HEK293 (cell line): ENCODE measurements at regions not wholly inside any gene's neighbourhood (a gene's known extent, or its start where the extent isn't known, plus 50 kb on each side); places are given as distances from the start of the nearest gene placed in this dataset.

ENCODE experiments used
- CTCF ChIA-PET: fragments of 350-600 bp; formaldehyde crosslinking; extraction: SDS; loops from one replicate; lab custom pipeline; 2021; ENCODE audit warnings: antibody characterized with exemption; lab: Yijun Ruan, JAX
- POLR2A ChIA-PET: fragments of 300-600 bp; formaldehyde crosslinking; extraction: SDS; loops from one replicate; lab custom pipeline; 2020; ENCODE audit warnings: antibody characterized with exemption, inconsistent platforms; lab: Yijun Ruan, JAX
- H3K27ac ChIP-seq: fragments of 200-500 bp; sonication (Bioruptor generic); 2 replicates; pipeline ENCODE4 v1.5.1; 2014; ENCODE audit warnings: low read depth, low read length, control low read depth, inconsistent platforms; ENCODE audit errors: extremely low read depth
- H3K36me3 ChIP-seq, 2 experiments: fragments of 200-500 bp in 1 of 2; sonication (Bioruptor generic) in 1 of 2; 1 replicate in 1 of 2; 2 replicates in 1 of 2; pipeline ENCODE4 v1.5.1; 2014 to 2017; ENCODE audit warnings: inconsistent platforms in 2 of 2, low read length in 2 of 2; ENCODE audit not compliant: control insufficient read depth in 2 of 2, insufficient read depth in 1 of 2
- H3K4me1 ChIP-seq: fragments of 200-500 bp; sonication (Bioruptor generic); 2 replicates; pipeline ENCODE4 v1.5.1; 2014; ENCODE audit warnings: mild to moderate bottlenecking, low read length, inconsistent platforms; ENCODE audit not compliant: control insufficient read depth, insufficient read depth
- H3K4me3 ChIP-seq: 2 replicates; pipeline ENCODE4 v1.5.1; 2011; ENCODE audit warnings: low read depth, mild to moderate bottlenecking, control low read depth, low read length, moderate library complexity
- H3K9me3 ChIP-seq: fragments of 200-500 bp; sonication (Bioruptor generic); 2 replicates; pipeline ENCODE4 v1.5.1; 2014; ENCODE audit warnings: low read depth, low read length, inconsistent platforms; ENCODE audit not compliant: control insufficient read depth, insufficient read depth
- GFI1B ChIP-seq: fragments of 450-650 bp; formaldehyde crosslinking; IDR thresholded peaks from 2 replicates; pipeline ENCODE4 v1.5.1; 2016; ENCODE audit warnings: missing biosample characterization, missing genetic modification characterization
- KLF8 ChIP-seq: fragments of 450-650 bp; formaldehyde crosslinking; IDR thresholded peaks from 2 replicates; pipeline ENCODE4 v1.5.1; 2016; ENCODE audit warnings: missing biosample characterization, missing genetic modification characterization
- MZF1 ChIP-seq: fragments of 450-650 bp; formaldehyde crosslinking; IDR thresholded peaks from 2 replicates; pipeline ENCODE4 v1.5.1; 2017; ENCODE audit warnings: missing biosample characterization, missing genetic modification characterization, borderline replicate concordance
- SCRT2 ChIP-seq: fragments of 450-650 bp; formaldehyde crosslinking; IDR thresholded peaks from 2 replicates; pipeline ENCODE4 v1.5.1; 2016; ENCODE audit warnings: missing biosample characterization, missing genetic modification characterization
- ZBTB17 ChIP-seq: fragments of 450-650 bp; formaldehyde crosslinking; IDR thresholded peaks from 2 replicates; pipeline ENCODE4 v1.5.1; 2016; ENCODE audit warnings: missing biosample characterization, missing genetic modification characterization
- ZFHX2 ChIP-seq: fragments of 450-650 bp; formaldehyde crosslinking; conservative IDR thresholded peaks from 2 replicates; pipeline ENCODE4 v1.5.1; 2016; ENCODE audit warnings: missing biosample characterization, missing genetic modification characterization
- ZNF10 ChIP-seq: fragments of 450-650 bp; formaldehyde crosslinking; IDR thresholded peaks from 2 replicates; pipeline ENCODE4 v1.5.1; 2017; ENCODE audit warnings: missing biosample characterization, missing genetic modification characterization
- ZNF266 ChIP-seq: fragments of 450-650 bp; formaldehyde crosslinking; IDR thresholded peaks from 2 replicates; pipeline ENCODE4 v1.5.1; 2016; ENCODE audit warnings: missing biosample characterization, missing genetic modification characterization, low read depth
- ZNF302 ChIP-seq: fragments of 450-650 bp; formaldehyde crosslinking; IDR thresholded peaks from 2 replicates; pipeline ENCODE4 v1.5.1; 2016; ENCODE audit warnings: missing biosample characterization, missing genetic modification characterization, low read depth
- ZNF48 ChIP-seq: fragments of 450-650 bp; formaldehyde crosslinking; IDR thresholded peaks from 2 replicates; pipeline ENCODE4 v1.5.1; 2016; ENCODE audit warnings: missing biosample characterization, missing genetic modification characterization
- ZNF510 ChIP-seq: fragments of 450-650 bp; formaldehyde crosslinking; IDR thresholded peaks from 2 replicates; pipeline ENCODE4 v1.5.1; 2018; ENCODE audit warnings: mild to moderate bottlenecking, missing genetic modification characterization, missing biosample characterization; ENCODE audit not compliant: insufficient replicate concordance
- ZNF560 ChIP-seq: fragments of 450-650 bp; formaldehyde crosslinking; IDR thresholded peaks from 2 replicates; pipeline ENCODE4 v1.5.1; 2017; ENCODE audit warnings: missing biosample characterization, missing genetic modification characterization, borderline replicate concordance
- ZNF600 ChIP-seq: fragments of 450-650 bp; formaldehyde crosslinking; IDR thresholded peaks from 2 replicates; pipeline ENCODE4 v1.5.1; 2016; ENCODE audit warnings: missing biosample characterization, missing genetic modification characterization
- ZNF670 ChIP-seq: fragments of 450-650 bp; formaldehyde crosslinking; IDR thresholded peaks from 2 replicates; pipeline ENCODE4 v1.5.1; 2016; ENCODE audit warnings: missing biosample characterization, missing genetic modification characterization, low read depth
- ZNF701 ChIP-seq: fragments of 450-650 bp; formaldehyde crosslinking; IDR thresholded peaks from 2 replicates; pipeline ENCODE4 v1.5.1; 2016; ENCODE audit warnings: missing biosample characterization, missing genetic modification characterization
- ZNF791 ChIP-seq: fragments of 450-650 bp; formaldehyde crosslinking; IDR thresholded peaks from 2 replicates; pipeline ENCODE4 v1.5.1; 2016; ENCODE audit warnings: missing biosample characterization, missing genetic modification characterization
- TF ChIP-seq, protein P1 (sequence below): fragments of 450-650 bp; formaldehyde crosslinking; conservative IDR thresholded peaks from 2 replicates; pipeline ENCODE4 v1.5.1; 2016; ENCODE audit warnings: low read depth, missing biosample characterization, missing genetic modification characterization
- TF ChIP-seq, protein P2 (sequence below): fragments of 450-650 bp; IDR thresholded peaks from 2 replicates; pipeline ENCODE4 v1.5.1; 2018; ENCODE audit warnings: missing biosample characterization, missing genetic modification characterization
- TF ChIP-seq, protein P3 (sequence below): fragments of 450-650 bp; formaldehyde crosslinking; IDR thresholded peaks from 2 replicates; pipeline ENCODE4 v1.5.1; 2016; ENCODE audit warnings: missing biosample characterization, missing genetic modification characterization, borderline replicate concordance
- TF ChIP-seq, protein P4 (sequence below): fragments of 450-650 bp; formaldehyde crosslinking; IDR thresholded peaks from 2 replicates; pipeline ENCODE4 v1.5.1; 2016; ENCODE audit warnings: missing biosample characterization, missing genetic modification characterization

DNA sequence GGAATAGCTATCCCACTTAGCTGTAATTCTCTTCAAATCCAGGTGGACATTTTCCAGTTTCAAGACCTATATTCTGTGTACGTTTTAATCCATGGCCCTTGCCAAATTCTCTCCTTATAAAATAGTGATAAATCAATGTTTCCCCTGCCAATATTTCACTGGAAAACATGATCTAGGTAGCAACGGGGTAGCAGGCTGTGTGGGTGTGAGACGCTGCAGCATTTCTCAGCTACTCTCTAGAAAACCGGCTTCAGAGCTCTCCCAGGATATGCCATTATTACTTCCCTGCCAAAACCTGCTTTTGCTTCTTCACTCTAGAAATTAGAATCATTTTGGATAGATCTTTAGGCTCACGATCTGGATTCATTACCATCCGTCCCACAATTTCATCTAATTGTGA lies 82.1 kb upstream of the SIPA1L2 start:
- ChIA-PET POLR2A (interaction anchor here (0.6 kb wide), 1 partner anchor 23 kb away, joined by 5 read pairs; no protein-coding TSS in a partner anchor), CTCF (interaction anchor here (0.5 kb wide), 1 partner anchor 656 kb away, joined by 3 read pairs; no protein-coding TSS in a partner anchor)
- TF ChIP-seq, protein P1, sequence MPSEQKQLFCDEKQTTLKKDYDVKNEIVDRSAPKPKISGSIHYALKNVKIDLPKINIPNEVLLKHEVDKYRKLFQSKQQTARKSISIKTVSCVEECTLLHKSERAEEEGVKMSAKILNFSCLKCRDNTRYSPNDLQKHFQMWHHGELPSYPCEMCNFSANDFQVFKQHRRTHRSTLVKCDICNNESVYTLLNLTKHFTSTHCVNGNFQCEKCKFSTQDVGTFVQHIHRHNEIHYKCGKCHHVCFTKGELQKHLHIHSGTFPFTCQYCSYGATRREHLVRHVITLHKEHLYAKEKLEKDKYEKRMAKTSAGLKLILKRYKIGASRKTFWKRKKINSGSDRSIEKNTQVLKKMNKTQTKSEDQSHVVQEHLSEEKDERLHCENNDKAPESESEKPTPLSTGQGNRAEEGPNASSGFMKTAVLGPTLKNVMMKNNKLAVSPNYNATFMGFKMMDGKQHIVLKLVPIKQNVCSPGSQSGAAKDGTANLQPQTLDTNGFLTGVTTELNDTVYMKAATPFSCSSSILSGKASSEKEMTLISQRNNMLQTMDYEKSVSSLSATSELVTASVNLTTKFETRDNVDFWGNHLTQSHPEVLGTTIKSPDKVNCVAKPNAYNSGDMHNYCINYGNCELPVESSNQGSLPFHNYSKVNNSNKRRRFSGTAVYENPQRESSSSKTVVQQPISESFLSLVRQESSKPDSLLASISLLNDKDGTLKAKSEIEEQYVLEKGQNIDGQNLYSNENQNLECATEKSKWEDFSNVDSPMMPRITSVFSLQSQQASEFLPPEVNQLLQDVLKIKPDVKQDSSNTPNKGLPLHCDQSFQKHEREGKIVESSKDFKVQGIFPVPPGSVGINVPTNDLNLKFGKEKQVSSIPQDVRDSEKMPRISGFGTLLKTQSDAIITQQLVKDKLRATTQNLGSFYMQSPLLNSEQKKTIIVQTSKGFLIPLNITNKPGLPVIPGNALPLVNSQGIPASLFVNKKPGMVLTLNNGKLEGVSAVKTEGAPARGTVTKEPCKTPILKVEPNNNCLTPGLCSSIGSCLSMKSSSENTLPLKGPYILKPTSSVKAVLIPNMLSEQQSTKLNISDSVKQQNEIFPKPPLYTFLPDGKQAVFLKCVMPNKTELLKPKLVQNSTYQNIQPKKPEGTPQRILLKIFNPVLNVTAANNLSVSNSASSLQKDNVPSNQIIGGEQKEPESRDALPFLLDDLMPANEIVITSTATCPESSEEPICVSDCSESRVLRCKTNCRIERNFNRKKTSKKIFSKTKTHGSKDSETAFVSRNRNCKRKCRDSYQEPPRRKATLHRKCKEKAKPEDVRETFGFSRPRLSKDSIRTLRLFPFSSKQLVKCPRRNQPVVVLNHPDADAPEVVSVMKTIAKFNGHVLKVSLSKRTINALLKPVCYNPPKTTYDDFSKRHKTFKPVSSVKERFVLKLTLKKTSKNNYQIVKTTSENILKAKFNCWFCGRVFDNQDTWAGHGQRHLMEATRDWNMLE, result no peak
- TF ChIP-seq ZBTB17 (tag by site-specific recombination) (no peak), GFI1B (no peak), ZNF302 (tag by site-specific recombination) (no peak), ZFHX2 (tag by site-specific recombination) (no peak), MZF1 (tag by site-specific recombination) (no peak), ZNF510 (tag by site-specific recombination) (no peak), ZNF560 (tag by site-specific recombination) (no peak), ZNF10 (tag by site-specific recombination) (no peak), ZNF701 (tag by site-specific recombination) (no peak), ZNF670 (tag by site-specific recombination) (no peak), KLF8 (tag by site-specific recombination) (no peak), ZNF48 (tag by site-specific recombination) (no peak), ZNF791 (no peak), ZNF266 (tag by site-specific recombination) (no peak), ZNF600 (tag by site-specific recombination) (no peak), SCRT2 (tag by site-specific recombination) (no peak)
- TF ChIP-seq, protein P2, sequence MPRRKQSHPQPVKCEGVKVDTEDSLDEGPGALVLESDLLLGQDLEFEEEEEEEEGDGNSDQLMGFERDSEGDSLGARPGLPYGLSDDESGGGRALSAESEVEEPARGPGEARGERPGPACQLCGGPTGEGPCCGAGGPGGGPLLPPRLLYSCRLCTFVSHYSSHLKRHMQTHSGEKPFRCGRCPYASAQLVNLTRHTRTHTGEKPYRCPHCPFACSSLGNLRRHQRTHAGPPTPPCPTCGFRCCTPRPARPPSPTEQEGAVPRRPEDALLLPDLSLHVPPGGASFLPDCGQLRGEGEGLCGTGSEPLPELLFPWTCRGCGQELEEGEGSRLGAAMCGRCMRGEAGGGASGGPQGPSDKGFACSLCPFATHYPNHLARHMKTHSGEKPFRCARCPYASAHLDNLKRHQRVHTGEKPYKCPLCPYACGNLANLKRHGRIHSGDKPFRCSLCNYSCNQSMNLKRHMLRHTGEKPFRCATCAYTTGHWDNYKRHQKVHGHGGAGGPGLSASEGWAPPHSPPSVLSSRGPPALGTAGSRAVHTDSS (tag by site-specific recombination), result no peak
- TF ChIP-seq, protein P3, sequence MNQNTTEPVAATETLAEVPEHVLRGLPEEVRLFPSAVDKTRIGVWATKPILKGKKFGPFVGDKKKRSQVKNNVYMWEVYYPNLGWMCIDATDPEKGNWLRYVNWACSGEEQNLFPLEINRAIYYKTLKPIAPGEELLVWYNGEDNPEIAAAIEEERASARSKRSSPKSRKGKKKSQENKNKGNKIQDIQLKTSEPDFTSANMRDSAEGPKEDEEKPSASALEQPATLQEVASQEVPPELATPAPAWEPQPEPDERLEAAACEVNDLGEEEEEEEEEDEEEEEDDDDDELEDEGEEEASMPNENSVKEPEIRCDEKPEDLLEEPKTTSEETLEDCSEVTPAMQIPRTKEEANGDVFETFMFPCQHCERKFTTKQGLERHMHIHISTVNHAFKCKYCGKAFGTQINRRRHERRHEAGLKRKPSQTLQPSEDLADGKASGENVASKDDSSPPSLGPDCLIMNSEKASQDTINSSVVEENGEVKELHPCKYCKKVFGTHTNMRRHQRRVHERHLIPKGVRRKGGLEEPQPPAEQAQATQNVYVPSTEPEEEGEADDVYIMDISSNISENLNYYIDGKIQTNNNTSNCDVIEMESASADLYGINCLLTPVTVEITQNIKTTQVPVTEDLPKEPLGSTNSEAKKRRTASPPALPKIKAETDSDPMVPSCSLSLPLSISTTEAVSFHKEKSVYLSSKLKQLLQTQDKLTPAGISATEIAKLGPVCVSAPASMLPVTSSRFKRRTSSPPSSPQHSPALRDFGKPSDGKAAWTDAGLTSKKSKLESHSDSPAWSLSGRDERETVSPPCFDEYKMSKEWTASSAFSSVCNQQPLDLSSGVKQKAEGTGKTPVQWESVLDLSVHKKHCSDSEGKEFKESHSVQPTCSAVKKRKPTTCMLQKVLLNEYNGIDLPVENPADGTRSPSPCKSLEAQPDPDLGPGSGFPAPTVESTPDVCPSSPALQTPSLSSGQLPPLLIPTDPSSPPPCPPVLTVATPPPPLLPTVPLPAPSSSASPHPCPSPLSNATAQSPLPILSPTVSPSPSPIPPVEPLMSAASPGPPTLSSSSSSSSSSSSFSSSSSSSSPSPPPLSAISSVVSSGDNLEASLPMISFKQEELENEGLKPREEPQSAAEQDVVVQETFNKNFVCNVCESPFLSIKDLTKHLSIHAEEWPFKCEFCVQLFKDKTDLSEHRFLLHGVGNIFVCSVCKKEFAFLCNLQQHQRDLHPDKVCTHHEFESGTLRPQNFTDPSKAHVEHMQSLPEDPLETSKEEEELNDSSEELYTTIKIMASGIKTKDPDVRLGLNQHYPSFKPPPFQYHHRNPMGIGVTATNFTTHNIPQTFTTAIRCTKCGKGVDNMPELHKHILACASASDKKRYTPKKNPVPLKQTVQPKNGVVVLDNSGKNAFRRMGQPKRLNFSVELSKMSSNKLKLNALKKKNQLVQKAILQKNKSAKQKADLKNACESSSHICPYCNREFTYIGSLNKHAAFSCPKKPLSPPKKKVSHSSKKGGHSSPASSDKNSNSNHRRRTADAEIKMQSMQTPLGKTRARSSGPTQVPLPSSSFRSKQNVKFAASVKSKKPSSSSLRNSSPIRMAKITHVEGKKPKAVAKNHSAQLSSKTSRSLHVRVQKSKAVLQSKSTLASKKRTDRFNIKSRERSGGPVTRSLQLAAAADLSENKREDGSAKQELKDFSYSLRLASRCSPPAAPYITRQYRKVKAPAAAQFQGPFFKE, result no peak
- TF ChIP-seq, protein P4, sequence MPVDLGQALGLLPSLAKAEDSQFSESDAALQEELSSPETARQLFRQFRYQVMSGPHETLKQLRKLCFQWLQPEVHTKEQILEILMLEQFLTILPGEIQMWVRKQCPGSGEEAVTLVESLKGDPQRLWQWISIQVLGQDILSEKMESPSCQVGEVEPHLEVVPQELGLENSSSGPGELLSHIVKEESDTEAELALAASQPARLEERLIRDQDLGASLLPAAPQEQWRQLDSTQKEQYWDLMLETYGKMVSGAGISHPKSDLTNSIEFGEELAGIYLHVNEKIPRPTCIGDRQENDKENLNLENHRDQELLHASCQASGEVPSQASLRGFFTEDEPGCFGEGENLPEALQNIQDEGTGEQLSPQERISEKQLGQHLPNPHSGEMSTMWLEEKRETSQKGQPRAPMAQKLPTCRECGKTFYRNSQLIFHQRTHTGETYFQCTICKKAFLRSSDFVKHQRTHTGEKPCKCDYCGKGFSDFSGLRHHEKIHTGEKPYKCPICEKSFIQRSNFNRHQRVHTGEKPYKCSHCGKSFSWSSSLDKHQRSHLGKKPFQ (tag by site-specific recombination), result no peak
- TF ChIP-seq, all 188 proteins: peak for 0
- Histone ChIP-seq H3K36me3 (no peaks in the 10 kb centered on the region), H3K4me3 (no peak overlapping the region), H3K27ac (no peak overlapping the region), H3K9me3 (no peaks in the 10 kb centered on the region), H3K4me1 (no peaks in the 10 kb centered on the region)
